SU-DHL-6 (cell line): ENCODE measurements at regions not wholly inside any gene's neighbourhood (a gene's known extent, or its start where the extent isn't known, plus 50 kb on each side); places are given as distances from the start of the nearest gene placed in this dataset.

Experiments
- H2AFZ ChIP-seq: fragments of 200-600 bp; sonication (generic); 2 replicates; pipeline ENCODE4 v1.6.1; 2014; ENCODE audit warnings: low read depth, mild to moderate bottlenecking, moderate library complexity, mixed read lengths, antibody characterized with exemption, low read length; ENCODE audit not compliant: severe bottlenecking
- H3F3A ChIP-seq: fragments of 200-600 bp; shearing (Covaris generic); 2 replicates; pipeline ENCODE4 v1.6.0; 2016; ENCODE audit warnings: antibody characterized with exemption, mild to moderate bottlenecking; ENCODE audit not compliant: insufficient read depth
- H3K27ac ChIP-seq: fragments of 200-600 bp; sonication (generic); 2 replicates; pipeline ENCODE4 v1.5.1; 2016; ENCODE audit warnings: low read depth, mild to moderate bottlenecking, low read length, moderate library complexity, mixed read lengths
- H3K27me3 ChIP-seq: fragments of 200-600 bp; sonication (generic), shearing (Covaris generic); 2 replicates; pipeline ENCODE4 v1.6.0; 2014; ENCODE audit warnings: mild to moderate bottlenecking, low read length
- H3K36me3 ChIP-seq: fragments of 200-600 bp; sonication (generic); 2 replicates; pipeline ENCODE4 v1.6.1; 2014; ENCODE audit warnings: mild to moderate bottlenecking, low read length, mixed read lengths
- H3K4me2 ChIP-seq: fragments of 300-600, 200-600 bp; shearing (Covaris generic), sonication (generic); 2 replicates; pipeline ENCODE4 v1.6.0; 2014; ENCODE audit warnings: low read length, low read depth, mild to moderate bottlenecking; ENCODE audit not compliant: poor library complexity, severe bottlenecking
- H3K4me3 ChIP-seq: fragments of 200-600 bp; sonication (generic); 2 replicates; pipeline ENCODE4 v1.5.1; 2014; ENCODE audit warnings: antibody characterized with exemption, low read length, mild to moderate bottlenecking, mixed read lengths; ENCODE audit not compliant: insufficient read depth, poor library complexity, severe bottlenecking
- H3K79me2 ChIP-seq: fragments of 200-600 bp; sonication (generic); 2 replicates; pipeline ENCODE4 v1.6.1; 2014; ENCODE audit warnings: mild to moderate bottlenecking, low read length, moderate library complexity; ENCODE audit not compliant: insufficient read depth
- H3K9ac ChIP-seq: fragments of 200-600 bp; sonication (generic); 2 replicates; pipeline ENCODE4 v1.7.0; 2014; ENCODE audit warnings: mild to moderate bottlenecking, low read length
- H3K9me2 ChIP-seq: fragments of 200-600 bp; sonication (generic); replicated peaks from 2 replicates; pipeline ENCODE4 v1.6.1; 2014; ENCODE audit warnings: low read length; ENCODE audit not compliant: insufficient read depth
- H3K9me3 ChIP-seq: fragments of 200-600 bp; sonication (generic); 2 replicates; pipeline ENCODE4 v1.6.1; 2014; ENCODE audit warnings: low read length, mixed read lengths; ENCODE audit not compliant: insufficient read depth
- H4K20me1 ChIP-seq: fragments of 200-600 bp; sonication (generic); 2 replicates; pipeline ENCODE4 v1.6.1; 2014; ENCODE audit warnings: low read depth, mild to moderate bottlenecking, antibody characterized with exemption, low read length, moderate library complexity, mixed read lengths
- CTCF ChIP-seq: fragments of 200-600 bp; sonication (generic); IDR thresholded peaks from one replicate; pipeline ENCODE4 v1.5.1; 2017; ENCODE audit warnings: antibody characterized with exemption, mild to moderate bottlenecking, low read length, moderate library complexity; ENCODE audit not compliant: insufficient read depth, poor library complexity, severe bottlenecking
- EZH2phosphoT487 ChIP-seq: fragments of 200-600 bp; sonication (generic), shearing (Covaris generic); conservative IDR thresholded peaks from 2 replicates; pipeline ENCODE4 v1.6.1; 2018; ENCODE audit warnings: mild to moderate bottlenecking, antibody characterized with exemption, low read length, moderate library complexity, mixed read lengths

- Histone ChIP-seq H3K4me3 (no peak overlapping the region), H3K27ac (no peak overlapping the region), H3K9ac (no peak overlapping the region), H3K4me2 (no peak overlapping the region), H4K20me1 (no peaks in the 10 kb centered on the region), H3K36me3 (no peaks in the 10 kb centered on the region), H3K9me2 (no peaks in the 10 kb centered on the region), H3F3A (no peaks in the 10 kb centered on the region), H3K27me3 (no peaks in the 10 kb centered on the region), H3K79me2 (no peaks in the 10 kb centered on the region), H3K9me3 (no peaks in the 10 kb centered on the region), H2AFZ (no peak overlapping the region)
- no peak for TF ChIP-seq EZH2phosphoT487
- TF ChIP-seq CTCF: no peak
Measured at GRCh38 chr6:144932621-144933020, 647.5 kb downstream of the UTRN start.

GRCh38 chr6:144935181-144935580 lies 650.0 kb downstream of the UTRN start:
- TF ChIP-seq EZH2phosphoT487 (no peak), CTCF (no peak)
- Histone ChIP-seq H3K79me2 (no peaks in the 10 kb centered on the region), H3K9me3 (no peaks in the 10 kb centered on the region), H3K4me3 (no peak overlapping the region), H3K36me3 (no peaks in the 10 kb centered on the region), H3K27ac (no peak overlapping the region), H3K9me2 (no peaks in the 10 kb centered on the region), H3K9ac (no peak overlapping the region), H2AFZ (no peak overlapping the region), H4K20me1 (no peaks in the 10 kb centered on the region), H3K4me2 (no peak overlapping the region), H3F3A (no peaks in the 10 kb centered on the region), H3K27me3 (no peaks in the 10 kb centered on the region)

- no peaks in the 10 kb centered on the region for H3K36me3 ChIP-seq
- no peaks in the 10 kb centered on the region for H3K79me2 ChIP-seq
- H2AFZ ChIP-seq: no peak overlapping the region
- H3K9me2 ChIP-seq: no peaks in the 10 kb centered on the region
- no peak overlapping the region for H3K4me2 ChIP-seq
- no peak overlapping the region for H3K9ac ChIP-seq
- no peak overlapping the region for H3K4me3 ChIP-seq
- H3F3A ChIP-seq: no peaks in the 10 kb centered on the region
- TF ChIP-seq CTCF (no peak), EZH2phosphoT487 (no peak)
- no peaks in the 10 kb centered on the region for H3K27me3 ChIP-seq
- H4K20me1 ChIP-seq: no peaks in the 10 kb centered on the region
- H3K9me3 ChIP-seq: no peaks in the 10 kb centered on the region
- H3K27ac ChIP-seq: no peak overlapping the region
Measured at GRCh38 chr6:144935661-144936060, 650.5 kb downstream of the UTRN start.
